ENCODE measurements at regions not wholly inside any gene's neighbourhood (a gene's known extent, or its start where the extent isn't known, plus 50 kb on each side); places are given as distances from the start of the nearest gene placed in this dataset.
A peak's percentile ranks its signal among the peaks of the same experiment; 100 is the strongest.
"Not testable (repeated sequence)": the region's sequence is repeated elsewhere in the genome, so short reads cannot be mapped to it uniquely, and the experiment has no call there.

DNA sequence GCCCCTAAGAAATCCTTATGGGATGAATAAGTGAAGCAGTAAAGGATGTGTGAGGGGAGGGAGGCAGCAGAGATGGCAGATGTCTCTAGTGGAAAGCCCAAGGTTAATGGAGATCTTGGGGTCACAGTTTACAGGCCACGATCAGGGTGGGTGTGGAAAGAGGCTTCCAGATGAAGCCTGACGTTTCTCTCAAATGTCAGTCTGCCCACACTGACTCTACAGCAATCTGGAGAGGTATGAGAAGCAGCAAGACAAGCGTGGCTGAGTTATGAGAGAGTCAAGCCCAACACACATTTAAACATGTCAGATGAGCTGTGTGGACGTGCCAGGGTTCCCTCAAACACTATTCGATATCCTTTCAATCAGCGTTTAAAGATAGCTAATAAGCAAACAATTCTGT lies 308.2 kb downstream of the BCL2L11 start:
- H3K4me3 ChIP-seq (ENCODE audit: control insufficient read depth in 1 of 2, extremely low read depth in 1 of 2, low read length in 1 of 2); ATAC-seq (replicated peaks in 1 of 4); POLR2A ChIA-PET; H3K36me3 Mint-ChIP-seq; H3K9me3 ChIP-seq; H3K27ac Mint-ChIP-seq; H3K27me3 Mint-ChIP-seq; H3K36me3 ChIP-seq (ENCODE audit: control insufficient read depth in 2 of 2, extremely low read depth in 1 of 2, insufficient read depth in 1 of 2, low read length in 1 of 2); H3K9me3 Mint-ChIP-seq; H3K27me3 ChIP-seq (replicated peaks in 1 of 2; ENCODE audit: control insufficient read depth in 2 of 2, extremely low read depth in 1 of 2, insufficient read depth in 2 of 2, low read length in 1 of 2); H3K27ac ChIP-seq (ENCODE audit: low read length); DNase-seq; H3K4me3 Mint-ChIP-seq; CTCF ChIA-PET: not testable (repeated sequence)
- peaks cover 0 to 30% (median 14%) of the 10 kb centered on the region in 3 donors for H3K4me1 Mint-ChIP-seq
- peaks cover 7 to 18% of the 10 kb centered on the region in 2 experiments for H3K4me1 ChIP-seq (ENCODE audit: control insufficient read depth in 1 of 2, extremely low read depth in 1 of 2, insufficient read depth in 2 of 2, low read length in 2 of 2)
- no CpG with 5 or more reads among the region's 6 CpGs for WGBS (ENCODE audit: insufficient coverage)

DNA sequence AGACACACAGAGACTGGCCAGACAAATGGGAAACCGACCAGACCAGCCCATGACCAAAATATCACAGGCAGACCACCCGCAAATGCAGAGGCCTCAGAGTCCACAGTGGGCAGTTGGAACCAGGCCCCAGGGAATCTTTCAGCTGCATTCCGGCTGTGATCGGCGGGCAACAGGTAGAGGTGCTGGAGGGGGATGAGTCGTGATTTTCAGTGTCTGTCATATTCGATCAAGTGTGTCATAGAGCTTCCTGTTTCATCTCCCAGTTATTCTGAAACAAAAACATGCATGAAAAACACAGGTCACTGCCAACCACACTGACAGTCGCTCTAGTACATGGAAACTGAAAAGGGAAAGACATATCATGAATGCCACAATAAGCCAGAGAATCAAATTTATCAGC lies 308.6 kb downstream of the BCL2L11 start:
- H3K27me3 ChIP-seq (replicated peaks in 1 of 2; ENCODE audit: control insufficient read depth in 2 of 2, extremely low read depth in 1 of 2, insufficient read depth in 2 of 2, low read length in 1 of 2); H3K36me3 ChIP-seq (ENCODE audit: control insufficient read depth in 2 of 2, extremely low read depth in 1 of 2, insufficient read depth in 1 of 2, low read length in 1 of 2); H3K4me3 Mint-ChIP-seq; CTCF ChIA-PET; H3K4me3 ChIP-seq (ENCODE audit: control insufficient read depth in 1 of 2, extremely low read depth in 1 of 2, low read length in 1 of 2); H3K9me3 Mint-ChIP-seq; H3K27ac ChIP-seq (ENCODE audit: low read length); POLR2A ChIA-PET; H3K27ac Mint-ChIP-seq; H3K27me3 Mint-ChIP-seq; H3K9me3 ChIP-seq; DNase-seq; H3K36me3 Mint-ChIP-seq: not testable (repeated sequence)
- H3K4me1 Mint-ChIP-seq, result peaks cover 0 to 30% (median 14%) of the 10 kb centered on the region in 3 donors
- peaks cover 7 to 16% of the 10 kb centered on the region in 2 experiments for H3K4me1 ChIP-seq (ENCODE audit: control insufficient read depth in 1 of 2, extremely low read depth in 1 of 2, insufficient read depth in 2 of 2, low read length in 2 of 2)
- no CpG with 5 or more reads among the region's 8 CpGs for WGBS (ENCODE audit: insufficient coverage)
- peak in 1 of 4 experiments; percentile 21 for ATAC-seq (replicated peaks in 1 of 4)

DNA sequence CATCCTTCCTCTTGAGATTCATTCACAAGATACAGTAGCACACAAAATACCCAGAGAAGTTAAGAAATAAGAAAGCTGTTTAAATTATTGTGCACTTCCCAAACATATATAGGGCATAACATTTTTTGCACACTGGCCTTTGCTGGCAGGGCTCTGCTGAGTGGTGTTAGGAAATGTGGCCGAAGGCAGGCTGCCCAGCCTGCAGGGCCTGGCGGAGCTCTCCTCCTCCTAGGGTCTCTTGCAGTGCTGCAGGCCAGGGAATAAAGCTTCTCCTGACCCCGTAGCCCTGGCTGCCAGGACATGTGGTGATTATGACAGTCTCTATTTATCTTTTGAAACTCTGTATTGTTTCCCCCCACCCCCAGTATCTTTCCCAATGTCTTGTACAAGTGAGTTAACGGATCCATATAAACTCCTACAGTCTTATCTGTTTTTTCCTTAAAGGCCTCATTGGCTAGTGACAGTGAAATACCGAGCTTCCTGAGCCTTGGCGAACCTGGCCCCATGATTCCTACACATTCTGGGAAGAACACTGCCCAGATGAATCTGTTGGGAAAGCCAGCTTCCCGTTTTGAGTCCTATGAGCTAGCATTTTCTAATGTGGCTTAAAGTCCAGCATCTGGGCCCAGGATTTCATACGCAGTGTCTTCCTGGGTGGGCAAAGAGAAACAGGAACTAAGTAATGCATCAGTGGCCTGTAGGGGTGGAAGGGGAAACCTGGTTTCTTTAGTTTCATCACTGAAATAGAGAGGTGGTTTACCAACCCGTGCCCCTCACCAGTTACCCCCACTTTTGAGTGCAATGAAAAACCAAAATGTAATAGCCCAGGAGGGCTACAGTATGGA lies 310.3 kb downstream of the BCL2L11 start:
- ATAC-seq (replicated peaks in 1 of 4), result not testable (repeated sequence)
- WGBS (ENCODE audit: insufficient coverage), result no CpG with 5 or more reads among the region's 9 CpGs

DNA sequence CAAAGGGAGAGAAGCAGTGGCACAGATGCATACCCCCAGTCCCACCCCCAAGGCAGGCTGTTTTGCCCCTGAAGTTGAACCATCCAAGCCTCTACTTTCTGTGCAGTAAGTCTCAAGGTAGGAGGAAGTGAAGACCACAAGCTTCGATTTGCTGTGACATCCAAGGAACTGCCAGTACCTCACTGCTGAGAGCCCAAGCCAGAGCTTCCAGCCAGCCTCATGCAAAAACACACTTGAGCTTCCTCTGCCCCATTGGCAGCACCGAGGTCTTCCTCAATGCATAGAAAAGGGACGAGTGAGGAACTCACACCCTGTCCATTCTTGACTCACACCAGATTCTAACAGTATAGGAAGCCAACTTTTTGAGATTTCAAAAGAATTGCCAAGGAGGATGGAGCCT lies 311.7 kb downstream of the BCL2L11 start:
- H3K4me1 Mint-ChIP-seq, result peaks cover 0 to 17% (median 7%) of the 10 kb centered on the region in 3 donors
- CTCF ChIA-PET; H3K27me3 ChIP-seq (replicated peaks in 1 of 2; ENCODE audit: control insufficient read depth in 2 of 2, extremely low read depth in 1 of 2, insufficient read depth in 2 of 2, low read length in 1 of 2); H3K27ac ChIP-seq (ENCODE audit: low read length); H3K9me3 ChIP-seq; POLR2A ChIA-PET; H3K4me1 ChIP-seq (ENCODE audit: control insufficient read depth in 1 of 2, extremely low read depth in 1 of 2, insufficient read depth in 2 of 2, low read length in 2 of 2); DNase-seq; H3K27ac Mint-ChIP-seq; H3K36me3 ChIP-seq (ENCODE audit: control insufficient read depth in 2 of 2, extremely low read depth in 1 of 2, insufficient read depth in 1 of 2, low read length in 1 of 2); H3K4me3 ChIP-seq (ENCODE audit: control insufficient read depth in 1 of 2, extremely low read depth in 1 of 2, low read length in 1 of 2); H3K36me3 Mint-ChIP-seq; H3K4me3 Mint-ChIP-seq; H3K9me3 Mint-ChIP-seq; H3K27me3 Mint-ChIP-seq: not testable (repeated sequence)
- peak in 3 of 4 experiments; percentile 36 to 53 (median 39) for ATAC-seq (replicated peaks in 1 of 4)
- no CpG with 5 or more reads among the region's 3 CpGs for WGBS (ENCODE audit: insufficient coverage)

More for the DNA sequence above, 310.3 kb downstream of the BCL2L11 start:
- DNase-seq; H3K4me1 ChIP-seq (ENCODE audit: control insufficient read depth in 1 of 2, extremely low read depth in 1 of 2, insufficient read depth in 2 of 2, low read length in 2 of 2); H3K27ac ChIP-seq (ENCODE audit: low read length); H3K27ac Mint-ChIP-seq; H3K4me3 ChIP-seq (ENCODE audit: control insufficient read depth in 1 of 2, extremely low read depth in 1 of 2, low read length in 1 of 2); H3K9me3 ChIP-seq; H3K36me3 ChIP-seq (ENCODE audit: control insufficient read depth in 2 of 2, extremely low read depth in 1 of 2, insufficient read depth in 1 of 2, low read length in 1 of 2); H3K27me3 Mint-ChIP-seq; H3K27me3 ChIP-seq (replicated peaks in 1 of 2; ENCODE audit: control insufficient read depth in 2 of 2, extremely low read depth in 1 of 2, insufficient read depth in 2 of 2, low read length in 1 of 2); H3K4me3 Mint-ChIP-seq; H3K9me3 Mint-ChIP-seq; H3K36me3 Mint-ChIP-seq; CTCF ChIA-PET; POLR2A ChIA-PET: not testable (repeated sequence)
- peaks cover 0 to 23% (median 8%) of the 10 kb centered on the region in 3 donors for H3K4me1 Mint-ChIP-seq

DNA sequence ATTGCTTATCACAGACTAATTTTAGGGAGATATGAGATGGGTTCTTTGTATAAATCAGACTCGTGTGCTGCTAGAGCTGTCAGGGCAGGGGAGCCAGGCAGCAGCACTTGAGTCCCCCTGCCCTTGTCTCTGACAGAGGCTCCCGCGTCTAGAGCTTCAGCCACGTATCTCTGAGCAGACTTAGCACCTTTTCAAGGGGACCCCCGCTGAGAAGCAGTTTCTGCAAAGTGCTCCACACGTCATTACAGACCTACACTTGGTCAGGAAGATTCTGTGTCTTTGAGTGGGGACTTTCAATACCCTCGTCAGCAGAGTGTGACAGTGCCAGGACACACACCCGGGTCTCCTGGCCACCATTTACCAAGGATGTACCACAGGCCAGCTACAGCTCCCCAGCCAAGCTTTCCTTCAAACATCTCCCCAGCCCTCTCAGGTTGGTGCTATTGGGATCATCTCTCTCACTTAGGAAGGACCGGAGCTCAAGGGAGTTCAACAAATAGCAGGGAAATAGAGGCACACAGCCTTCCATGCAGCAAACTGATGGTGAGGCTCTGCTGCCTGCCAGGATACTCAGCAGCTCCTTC lies 312.3 kb downstream of the BCL2L11 start:
- H3K27me3 ChIP-seq (replicated peaks in 1 of 2; ENCODE audit: control insufficient read depth in 2 of 2, extremely low read depth in 1 of 2, insufficient read depth in 2 of 2, low read length in 1 of 2); H3K9me3 Mint-ChIP-seq; H3K4me3 ChIP-seq (ENCODE audit: control insufficient read depth in 1 of 2, extremely low read depth in 1 of 2, low read length in 1 of 2); CTCF ChIA-PET; H3K27ac ChIP-seq (ENCODE audit: low read length); H3K36me3 Mint-ChIP-seq; H3K9me3 ChIP-seq; H3K36me3 ChIP-seq (ENCODE audit: control insufficient read depth in 2 of 2, extremely low read depth in 1 of 2, insufficient read depth in 1 of 2, low read length in 1 of 2); H3K4me1 ChIP-seq (ENCODE audit: control insufficient read depth in 1 of 2, extremely low read depth in 1 of 2, insufficient read depth in 2 of 2, low read length in 2 of 2); H3K27me3 Mint-ChIP-seq; DNase-seq; POLR2A ChIA-PET; H3K4me3 Mint-ChIP-seq; H3K27ac Mint-ChIP-seq: not testable (repeated sequence)
- ATAC-seq (replicated peaks in 1 of 4), result peak in 1 of 4 experiments; percentile 21
- H3K4me1 Mint-ChIP-seq, result peaks cover 0 to 15% (median 7%) of the 10 kb centered on the region in 3 donors
- no CpG with 5 or more reads among the region's 9 CpGs for WGBS (ENCODE audit: insufficient coverage)

DNA sequence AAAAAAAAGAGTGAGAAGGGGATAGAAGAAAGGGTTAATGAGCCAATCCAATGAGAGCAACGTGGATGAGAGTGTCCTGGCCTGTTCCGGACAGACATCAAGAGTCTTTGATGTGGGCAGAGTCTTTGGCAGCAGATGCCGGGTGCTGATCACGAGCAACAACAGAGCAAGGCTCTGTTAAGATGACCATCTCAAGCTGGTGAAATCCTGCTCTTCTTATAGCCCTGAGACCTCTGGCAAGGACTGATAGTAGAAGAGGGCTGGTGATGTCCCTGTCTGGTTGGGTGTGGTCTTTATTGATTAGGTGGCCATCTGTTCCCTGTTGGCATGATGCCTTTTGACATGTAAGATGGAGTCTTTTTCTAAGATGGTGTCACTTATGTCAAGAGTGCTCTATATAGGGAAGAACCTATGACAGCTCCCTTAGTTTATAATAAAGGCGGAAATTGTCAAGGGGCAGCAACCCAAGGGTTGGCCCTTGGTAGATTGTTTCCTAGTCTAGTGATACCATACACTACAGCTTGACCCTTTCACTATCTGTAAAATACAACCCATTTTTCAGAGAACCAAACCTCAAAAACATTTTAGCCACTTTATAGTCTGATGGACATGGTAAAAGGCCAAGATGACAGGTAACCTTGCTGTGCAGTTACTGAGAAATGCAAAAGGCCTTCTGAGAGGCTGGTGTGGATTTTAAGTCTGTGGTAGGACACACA lies 313.3 kb downstream of the BCL2L11 start:
- H3K36me3 ChIP-seq (ENCODE audit: control insufficient read depth in 2 of 2, extremely low read depth in 1 of 2, insufficient read depth in 1 of 2, low read length in 1 of 2); H3K27ac ChIP-seq (ENCODE audit: low read length); H3K4me1 ChIP-seq (ENCODE audit: control insufficient read depth in 1 of 2, extremely low read depth in 1 of 2, insufficient read depth in 2 of 2, low read length in 2 of 2); POLR2A ChIA-PET; H3K9me3 ChIP-seq; H3K36me3 Mint-ChIP-seq; H3K4me3 Mint-ChIP-seq; H3K27me3 ChIP-seq (replicated peaks in 1 of 2; ENCODE audit: control insufficient read depth in 2 of 2, extremely low read depth in 1 of 2, insufficient read depth in 2 of 2, low read length in 1 of 2); H3K4me1 Mint-ChIP-seq; CTCF ChIA-PET; H3K27me3 Mint-ChIP-seq; ATAC-seq (replicated peaks in 1 of 4); H3K9me3 Mint-ChIP-seq; H3K4me3 ChIP-seq (ENCODE audit: control insufficient read depth in 1 of 2, extremely low read depth in 1 of 2, low read length in 1 of 2); DNase-seq: not testable (repeated sequence)
- peak overlapping the region in 1 of 2 donors; percentile 67 for H3K27ac Mint-ChIP-seq
- no CpG with 5 or more reads among the region's 5 CpGs for WGBS (ENCODE audit: insufficient coverage)

All from T-cell (primary cell).